Panc1 (cell line): ENCODE measurements at regions not wholly inside any gene's neighbourhood (a gene's known extent, or its start where the extent isn't known, plus 50 kb on each side); places are given as distances from the start of the nearest gene placed in this dataset.
"Not testable (repeated sequence)": the region's sequence is repeated elsewhere in the genome, so short reads cannot be mapped to it uniquely, and the experiment has no call there.

Source experiments
- CTCF ChIP-seq: fragments of 450-650 bp; IDR thresholded peaks from 2 replicates; pipeline ENCODE4 v1.5.1; 2017; ENCODE audit warnings: mild to moderate bottlenecking
- POLR2AphosphoS5 ChIP-seq: IDR thresholded peaks from 2 replicates; pipeline ENCODE4 v1.6.1; 2012; ENCODE audit warnings: mild to moderate bottlenecking, low read depth, low read length, moderate library complexity
- SIN3A ChIP-seq: IDR thresholded peaks from 2 replicates; pipeline ENCODE4 v1.6.1; 2012; ENCODE audit warnings: low read depth, mild to moderate bottlenecking, low read length, moderate library complexity, borderline replicate concordance; ENCODE audit not compliant: insufficient read depth

GRCh38 chr13:84086098-84086846 is 204.0 kb upstream of the SLITRK1 start:
- not testable (repeated sequence) for TF ChIP-seq CTCF, POLR2AphosphoS5, SIN3A
